ENCODE measurements at regions not wholly inside any gene's neighbourhood (a gene's known extent, or its start where the extent isn't known, plus 50 kb on each side); places are given as distances from the start of the nearest gene placed in this dataset.

- H3K9me3 Mint-ChIP-seq (ENCODE audit: unreplicated experiment) = peaks cover 28% of the 10 kb centered on the region
- H3K27ac Mint-ChIP-seq (ENCODE audit: unreplicated experiment) = no peak overlapping the region
- no peak overlapping the region for H3K4me3 Mint-ChIP-seq (ENCODE audit: unreplicated experiment)
- H3K27me3 Mint-ChIP-seq (ENCODE audit: unreplicated experiment) = no peaks in the 10 kb centered on the region
- no peaks in the 10 kb centered on the region for H3K4me1 Mint-ChIP-seq (ENCODE audit: unreplicated experiment)
- TF ChIP-seq CTCF (IDR thresholded peaks at IDR 0.05; ENCODE audit: unreplicated experiment) = no peak
- DNase-seq (ENCODE audit: low spot score) = no peak
- peaks cover 29% of the 10 kb centered on the region for H3K36me3 Mint-ChIP-seq (ENCODE audit: low read depth, unreplicated experiment)
Observed at GRCh38 chr5:63032343-63032742, 453.7 kb downstream of the LRRC70 start.

- Mint-ChIP-seq H3K9me3 (ENCODE audit: unreplicated experiment) (peaks cover 28% of the 10 kb centered on the region), H3K4me1 (ENCODE audit: unreplicated experiment) (no peaks in the 10 kb centered on the region), H3K36me3 (ENCODE audit: low read depth, unreplicated experiment) (peaks cover 29% of the 10 kb centered on the region), H3K27ac (ENCODE audit: unreplicated experiment) (no peak overlapping the region), H3K27me3 (ENCODE audit: unreplicated experiment) (peaks cover 1% of the 10 kb centered on the region), H3K4me3 (ENCODE audit: unreplicated experiment) (no peak overlapping the region)
- TF ChIP-seq CTCF (IDR thresholded peaks at IDR 0.05; ENCODE audit: unreplicated experiment) = no peak
- DNase-seq (ENCODE audit: low spot score) = no peak
Observed at GRCh38 chr5:63029891-63030290, 451.3 kb downstream of the LRRC70 start.

- Mint-ChIP-seq H3K27ac (ENCODE audit: unreplicated experiment) (no peak overlapping the region), H3K9me3 (ENCODE audit: unreplicated experiment) (no peaks in the 10 kb centered on the region), H3K36me3 (ENCODE audit: low read depth, unreplicated experiment) (no peaks in the 10 kb centered on the region), H3K27me3 (ENCODE audit: unreplicated experiment) (peaks cover 2% of the 10 kb centered on the region), H3K4me3 (ENCODE audit: unreplicated experiment) (no peak overlapping the region), H3K4me1 (ENCODE audit: unreplicated experiment) (no peaks in the 10 kb centered on the region)
- DNase-seq (ENCODE audit: low spot score) = no peak
- TF ChIP-seq CTCF (IDR thresholded peaks at IDR 0.05; ENCODE audit: unreplicated experiment) = no peak
Observed at GRCh38 chr5:63025679-63026078, 447.1 kb downstream of the LRRC70 start.

GRCh38 chr5:63022403-63022802 lies 443.8 kb downstream of the LRRC70 start:
- TF ChIP-seq CTCF (IDR thresholded peaks at IDR 0.05; ENCODE audit: unreplicated experiment) = no peak

GRCh38 chr5:63011158-63011557 lies 432.5 kb downstream of the LRRC70 start:
- no peak for DNase-seq (ENCODE audit: low spot score)
- no peak for TF ChIP-seq CTCF (IDR thresholded peaks at IDR 0.05; ENCODE audit: unreplicated experiment)
- Mint-ChIP-seq H3K27ac (ENCODE audit: unreplicated experiment) (no peak overlapping the region), H3K27me3 (ENCODE audit: unreplicated experiment) (no peaks in the 10 kb centered on the region), H3K4me3 (ENCODE audit: unreplicated experiment) (no peak overlapping the region), H3K4me1 (ENCODE audit: unreplicated experiment) (no peaks in the 10 kb centered on the region), H3K36me3 (ENCODE audit: low read depth, unreplicated experiment) (peaks cover 3% of the 10 kb centered on the region), H3K9me3 (ENCODE audit: unreplicated experiment) (peaks cover 9% of the 10 kb centered on the region)

More at GRCh38 chr5:63022403-63022802, 443.8 kb downstream of the LRRC70 start:
- H3K4me3 Mint-ChIP-seq (ENCODE audit: unreplicated experiment) = no peak overlapping the region
- no peaks in the 10 kb centered on the region for H3K36me3 Mint-ChIP-seq (ENCODE audit: low read depth, unreplicated experiment)
- no peak overlapping the region for H3K27ac Mint-ChIP-seq (ENCODE audit: unreplicated experiment)
- no peaks in the 10 kb centered on the region for H3K9me3 Mint-ChIP-seq (ENCODE audit: unreplicated experiment)
- no peak for DNase-seq (ENCODE audit: low spot score)
- no peaks in the 10 kb centered on the region for H3K4me1 Mint-ChIP-seq (ENCODE audit: unreplicated experiment)
- peaks cover 2% of the 10 kb centered on the region for H3K27me3 Mint-ChIP-seq (ENCODE audit: unreplicated experiment)
